CD4-positive, alpha-beta memory T cell (primary cell): ENCODE measurements at regions not wholly inside any gene's neighbourhood (a gene's known extent, or its start where the extent isn't known, plus 50 kb on each side); places are given as distances from the start of the nearest gene placed in this dataset.
A peak's percentile ranks its signal among the peaks of the same experiment; 100 is the strongest.

Experiments
- CTCF ChIA-PET: fragments of 350-600 bp; sonication (Branson Sonifier 250); formaldehyde crosslinking; loops from one replicate; lab custom pipeline; 2021; ENCODE audit warnings: inconsistent platforms; ENCODE audit not compliant: partially characterized antibody; lab: Charles Lee
- POLR2A ChIA-PET: fragments of 350-600 bp; sonication (Branson Sonifier 250); formaldehyde crosslinking; loops from one replicate; lab custom pipeline; 2021; ENCODE audit not compliant: partially characterized antibody; lab: Charles Lee
- DNase-seq, 5 donors: peaks; one replicate each; pipeline versions ENCODE4 v3.0.0 to v3.0.0-alpha.2; 2020 to 2022; ENCODE audit warnings: mixed read lengths in 1 of 5
- H3K27ac ChIP-seq: one replicate; pipeline ENCODE4 v1.7.0; 2013; ENCODE audit warnings: low read depth, low read length
- H3K27me3 ChIP-seq: 2 replicates; pipeline ENCODE4 v1.7.0; 2013; ENCODE audit warnings: mild to moderate bottlenecking, low read length, moderate library complexity; ENCODE audit not compliant: insufficient read depth
- H3K36me3 ChIP-seq: 2 replicates; pipeline ENCODE4 v1.7.0; 2013; ENCODE audit warnings: mild to moderate bottlenecking, low read length, moderate library complexity; ENCODE audit not compliant: insufficient read depth
- H3K4me1 ChIP-seq: 2 replicates; pipeline ENCODE4 v1.7.0; 2013; ENCODE audit warnings: mild to moderate bottlenecking, low read length, moderate library complexity; ENCODE audit not compliant: insufficient read depth
- H3K4me3 ChIP-seq, 2 donors: one replicate each; pipeline ENCODE4 v1.7.0; 2013; ENCODE audit warnings: low read length in 2 of 2, mild to moderate bottlenecking in 1 of 2
- H3K9me3 ChIP-seq, 2 donors: one replicate each; pipeline ENCODE4 v1.7.0; 2013; ENCODE audit warnings: low read length in 2 of 2, control low read depth in 1 of 2; ENCODE audit not compliant: control insufficient read depth in 1 of 2
- H3K27ac Mint-ChIP-seq, 7 donors: one replicate each; pipeline ENCODE4 v1.8.0; 2020 to 2021; ENCODE audit warnings: mixed read lengths in 7 of 7, mild to moderate bottlenecking in 6 of 7, inconsistent platforms in 3 of 7, moderate library complexity in 3 of 7
- H3K27me3 Mint-ChIP-seq, 2 donors: one replicate each; pipeline ENCODE4 v1.8.0; 2020 to 2021; ENCODE audit warnings: mixed read lengths in 2 of 2
- H3K36me3 Mint-ChIP-seq, 2 donors: one replicate each; pipeline ENCODE4 v1.8.0; 2020 to 2021; ENCODE audit warnings: mixed read lengths in 2 of 2, inconsistent platforms in 1 of 2, mild to moderate bottlenecking in 1 of 2
- H3K4me1 Mint-ChIP-seq, 4 donors: one replicate each; pipeline ENCODE4 v1.8.0; 2020 to 2021; ENCODE audit warnings: mixed read lengths in 4 of 4, mild to moderate bottlenecking in 1 of 4
- H3K4me3 Mint-ChIP-seq, 8 donors: one replicate each; pipeline ENCODE4 v1.8.0; 2020 to 2021; ENCODE audit warnings: mixed read lengths in 8 of 8, mild to moderate bottlenecking in 7 of 8, moderate library complexity in 6 of 8, inconsistent platforms in 3 of 8
- H3K9me3 Mint-ChIP-seq, 8 donors: one replicate each; pipeline ENCODE4 v1.8.0; 2020 to 2021; ENCODE audit warnings: mixed read lengths in 8 of 8, mild to moderate bottlenecking in 5 of 8, inconsistent platforms in 3 of 8, moderate library complexity in 1 of 8
- intact Hi-C: fragments of 100-400 bp; cut with micrococcal nuclease; formaldehyde crosslinking; loops from one replicate; pipeline ENCODE4 v1.15.1; 2023

GRCh38 chr7:13826752-13827151 lies 162.7 kb downstream of the ETV1 start:
- Histone ChIP-seq H3K27me3 (no peaks in the 10 kb centered on the region), H3K27ac (no peak overlapping the region), H3K36me3 (no peaks in the 10 kb centered on the region), H3K4me3 (no peak overlapping the region), H3K9me3 (no peaks in the 10 kb centered on the region), H3K4me1 (peaks cover 5% of the 10 kb centered on the region)
- Mint-ChIP-seq H3K36me3 (no peaks in the 10 kb centered on the region), H3K9me3 (peaks cover 0 to 5% (median 0%) of the 10 kb centered on the region in 8 donors), H3K27me3 (no peaks in the 10 kb centered on the region), H3K4me1 (peaks cover 5 to 14% (median 7%) of the 10 kb centered on the region in 4 donors), H3K27ac (no peak overlapping the region), H3K4me3 (no peak overlapping the region)
- no peak for DNase-seq
- CTCF ChIA-PET, result no interaction called here
- POLR2A ChIA-PET, result no interaction called here
- intact Hi-C loops, result no loop called here

GRCh38 chr7:13827716-13828115 lies 161.8 kb downstream of the ETV1 start:
- H3K4me3 Mint-ChIP-seq, result no peak overlapping the region
- Histone ChIP-seq H3K4me3 (no peak overlapping the region), H3K27ac (no peak overlapping the region), H3K4me1 (peaks cover 5% of the 10 kb centered on the region), H3K27me3 (no peaks in the 10 kb centered on the region), H3K9me3 (no peaks in the 10 kb centered on the region), H3K36me3 (no peaks in the 10 kb centered on the region)
- no peak for DNase-seq
- no peak overlapping the region for H3K27ac Mint-ChIP-seq
- CTCF ChIA-PET, result no interaction called here
- H3K36me3 Mint-ChIP-seq, result no peaks in the 10 kb centered on the region
- POLR2A ChIA-PET, result no interaction called here
- peaks cover 0 to 5% (median 0%) of the 10 kb centered on the region in 8 donors for H3K9me3 Mint-ChIP-seq
- peaks cover 5 to 14% (median 7%) of the 10 kb centered on the region in 4 donors for H3K4me1 Mint-ChIP-seq
- H3K27me3 Mint-ChIP-seq, result no peaks in the 10 kb centered on the region
- intact Hi-C loops, result no loop called here

- Histone ChIP-seq H3K27me3 (no peaks in the 10 kb centered on the region), H3K4me1 (peaks cover 5% of the 10 kb centered on the region), H3K4me3 (no peak overlapping the region), H3K36me3 (no peaks in the 10 kb centered on the region), H3K27ac (no peak overlapping the region), H3K9me3 (no peaks in the 10 kb centered on the region)
- no peaks in the 10 kb centered on the region for H3K36me3 Mint-ChIP-seq
- intact Hi-C loops, result no loop called here
- DNase-seq, result no peak
- H3K4me3 Mint-ChIP-seq, result no peak overlapping the region
- H3K27ac Mint-ChIP-seq, result no peak overlapping the region
- H3K4me1 Mint-ChIP-seq, result peaks cover 5 to 14% (median 7%) of the 10 kb centered on the region in 4 donors
- ChIA-PET CTCF (no interaction called here), POLR2A (no interaction called here)
- peaks cover 0 to 4% (median 0%) of the 10 kb centered on the region in 8 donors for H3K9me3 Mint-ChIP-seq
- no peaks in the 10 kb centered on the region for H3K27me3 Mint-ChIP-seq
These were observed 160.2 kb downstream of the ETV1 start for GRCh38 chr7:13829231-13829630.

- peaks cover 0 to 2% of the 10 kb centered on the region in 2 donors for H3K27me3 Mint-ChIP-seq
- intact Hi-C loops, result no loop called here
- H3K36me3 Mint-ChIP-seq, result no peaks in the 10 kb centered on the region
- Histone ChIP-seq H3K4me1 (peaks cover 5% of the 10 kb centered on the region), H3K9me3 (no peaks in the 10 kb centered on the region), H3K36me3 (no peaks in the 10 kb centered on the region), H3K27ac (no peak overlapping the region), H3K4me3 (no peak overlapping the region), H3K27me3 (no peaks in the 10 kb centered on the region)
- DNase-seq, result no peak
- POLR2A ChIA-PET, result no interaction called here
- peaks cover 5 to 14% (median 7%) of the 10 kb centered on the region in 4 donors for H3K4me1 Mint-ChIP-seq
- peak overlapping the region in 1 of 7 donors; percentile 4 for H3K27ac Mint-ChIP-seq
- peaks cover 0 to 4% (median 0%) of the 10 kb centered on the region in 8 donors for H3K9me3 Mint-ChIP-seq
- peak overlapping the region in 1 of 8 donors; percentile 3 for H3K4me3 Mint-ChIP-seq
- CTCF ChIA-PET, result no interaction called here
These were observed 159.3 kb downstream of the ETV1 start for GRCh38 chr7:13829914-13830900.

GRCh38 chr7:13832346-13832745 lies 157.1 kb downstream of the ETV1 start:
- H3K4me1 ChIP-seq, result peaks cover 5% of the 10 kb centered on the region
- peaks cover 0 to 4% (median 0%) of the 10 kb centered on the region in 8 donors for H3K9me3 Mint-ChIP-seq
- no peak for DNase-seq
- H3K4me3 ChIP-seq, result no peak overlapping the region
- H3K36me3 ChIP-seq, result no peaks in the 10 kb centered on the region
- H3K27ac ChIP-seq, result no peak overlapping the region
- H3K9me3 ChIP-seq, result no peaks in the 10 kb centered on the region
- CTCF ChIA-PET, result no interaction called here
- peaks cover 0 to 2% of the 10 kb centered on the region in 2 donors for H3K27me3 Mint-ChIP-seq
- H3K4me1 Mint-ChIP-seq, result peaks cover 5 to 14% (median 7%) of the 10 kb centered on the region in 4 donors
- no peak overlapping the region for H3K27ac Mint-ChIP-seq
- no peaks in the 10 kb centered on the region for H3K27me3 ChIP-seq
- no peak overlapping the region for H3K4me3 Mint-ChIP-seq
- intact Hi-C loops, result no loop called here
- H3K36me3 Mint-ChIP-seq, result no peaks in the 10 kb centered on the region
- POLR2A ChIA-PET, result no interaction called here

GRCh38 chr7:13834328-13834761 lies 155.1 kb downstream of the ETV1 start:
- H3K36me3 ChIP-seq, result no peaks in the 10 kb centered on the region
- H3K9me3 Mint-ChIP-seq, result peaks cover 0 to 4% (median 0%) of the 10 kb centered on the region in 8 donors

GRCh38 chr7:13835442-13835841 lies 154.0 kb downstream of the ETV1 start:
- Histone ChIP-seq H3K9me3 (no peaks in the 10 kb centered on the region), H3K27me3 (no peaks in the 10 kb centered on the region), H3K36me3 (no peaks in the 10 kb centered on the region), H3K4me3 (no peak overlapping the region), H3K27ac (no peak overlapping the region), H3K4me1 (peaks cover under 1% of the 10 kb centered on the region)
- ChIA-PET CTCF (no interaction called here), POLR2A (no interaction called here)
- Mint-ChIP-seq H3K4me1 (peaks cover under 1 to 5% (median 1%) of the 10 kb centered on the region in 4 donors), H3K36me3 (no peaks in the 10 kb centered on the region), H3K4me3 (no peak overlapping the region), H3K27me3 (peaks cover 0 to 2% of the 10 kb centered on the region in 2 donors), H3K27ac (no peak overlapping the region), H3K9me3 (peaks cover 0 to 2% (median 0%) of the 10 kb centered on the region in 8 donors)
- DNase-seq, result no peak
- intact Hi-C loops, result no loop called here

More at GRCh38 chr7:13834328-13834761, 155.1 kb downstream of the ETV1 start:
- Mint-ChIP-seq H3K4me1 (peaks cover 5 to 14% (median 7%) of the 10 kb centered on the region in 4 donors), H3K27me3 (peaks cover 0 to 2% of the 10 kb centered on the region in 2 donors), H3K36me3 (no peaks in the 10 kb centered on the region), H3K27ac (no peak overlapping the region), H3K4me3 (no peak overlapping the region)
- Histone ChIP-seq H3K27ac (no peak overlapping the region), H3K9me3 (no peaks in the 10 kb centered on the region), H3K4me1 (peaks cover 5% of the 10 kb centered on the region), H3K27me3 (no peaks in the 10 kb centered on the region), H3K4me3 (no peak overlapping the region)
- ChIA-PET POLR2A (no interaction called here), CTCF (no interaction called here)
- DNase-seq, result no peak
- intact Hi-C loops, result no loop called here
